ENCODE measurements at regions not wholly inside any gene's neighbourhood (a gene's known extent, or its start where the extent isn't known, plus 50 kb on each side); places are given as distances from the start of the nearest gene placed in this dataset.

DNA sequence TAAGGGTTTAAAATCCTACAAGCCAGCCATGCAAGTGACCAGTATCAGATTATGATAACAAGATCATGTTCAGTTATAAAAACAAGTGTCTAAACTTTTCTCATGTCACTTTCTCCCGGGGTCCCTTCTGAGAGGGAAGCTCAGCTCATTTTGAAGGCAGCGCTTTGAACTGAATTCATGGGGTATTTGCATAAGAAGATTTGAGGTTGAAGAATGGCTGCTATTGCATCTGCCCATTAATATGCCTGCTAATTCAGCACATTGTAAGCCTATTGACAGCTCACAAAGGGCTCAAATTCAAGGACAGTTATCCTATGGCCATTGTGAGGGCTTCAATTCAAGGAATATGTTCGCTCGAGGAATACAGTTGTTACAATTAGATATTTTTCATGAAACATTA, 290.2 kb upstream of the IRX3 start:
- Mint-ChIP-seq H3K27ac (ENCODE audit: unreplicated experiment) (no peak overlapping the region), H3K4me3 (ENCODE audit: low read depth, unreplicated experiment) (no peak overlapping the region), H3K4me1 (ENCODE audit: low read depth, unreplicated experiment) (no peaks in the 10 kb centered on the region), H3K36me3 (ENCODE audit: insufficient read depth, unreplicated experiment) (no peaks in the 10 kb centered on the region), H3K27me3 (ENCODE audit: unreplicated experiment) (peaks cover 16% of the 10 kb centered on the region), H3K9me3 (ENCODE audit: low read depth, unreplicated experiment) (peaks cover 3% of the 10 kb centered on the region)
- BruUV-seq (replicated peaks) = no TSS peak
- DNase-seq = no peak
- TF ChIP-seq, protein P1, sequence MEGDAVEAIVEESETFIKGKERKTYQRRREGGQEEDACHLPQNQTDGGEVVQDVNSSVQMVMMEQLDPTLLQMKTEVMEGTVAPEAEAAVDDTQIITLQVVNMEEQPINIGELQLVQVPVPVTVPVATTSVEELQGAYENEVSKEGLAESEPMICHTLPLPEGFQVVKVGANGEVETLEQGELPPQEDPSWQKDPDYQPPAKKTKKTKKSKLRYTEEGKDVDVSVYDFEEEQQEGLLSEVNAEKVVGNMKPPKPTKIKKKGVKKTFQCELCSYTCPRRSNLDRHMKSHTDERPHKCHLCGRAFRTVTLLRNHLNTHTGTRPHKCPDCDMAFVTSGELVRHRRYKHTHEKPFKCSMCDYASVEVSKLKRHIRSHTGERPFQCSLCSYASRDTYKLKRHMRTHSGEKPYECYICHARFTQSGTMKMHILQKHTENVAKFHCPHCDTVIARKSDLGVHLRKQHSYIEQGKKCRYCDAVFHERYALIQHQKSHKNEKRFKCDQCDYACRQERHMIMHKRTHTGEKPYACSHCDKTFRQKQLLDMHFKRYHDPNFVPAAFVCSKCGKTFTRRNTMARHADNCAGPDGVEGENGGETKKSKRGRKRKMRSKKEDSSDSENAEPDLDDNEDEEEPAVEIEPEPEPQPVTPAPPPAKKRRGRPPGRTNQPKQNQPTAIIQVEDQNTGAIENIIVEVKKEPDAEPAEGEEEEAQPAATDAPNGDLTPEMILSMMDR (IDR thresholded peaks at IDR 0.05; ENCODE audit: unreplicated experiment) = no peak
- CTCF ChIA-PET = no interaction called here
- intact Hi-C loops (cut with micrococcal nuclease; ENCODE audit: unreplicated experiment) = no loop called here

GRCh38 chr16:54568906-54569807, 282.6 kb upstream of the IRX3 start:
- Mint-ChIP-seq H3K4me3 (ENCODE audit: low read depth, unreplicated experiment) (no peak overlapping the region), H3K4me1 (ENCODE audit: low read depth, unreplicated experiment) (no peaks in the 10 kb centered on the region), H3K9me3 (ENCODE audit: low read depth, unreplicated experiment) (peaks cover 5% of the 10 kb centered on the region), H3K27ac (ENCODE audit: unreplicated experiment) (no peak overlapping the region), H3K27me3 (ENCODE audit: unreplicated experiment) (peaks cover 22% of the 10 kb centered on the region), H3K36me3 (ENCODE audit: insufficient read depth, unreplicated experiment) (no peaks in the 10 kb centered on the region)
- CTCF ChIA-PET = no interaction called here
- DNase-seq = no peak
- intact Hi-C loops (cut with micrococcal nuclease; ENCODE audit: unreplicated experiment) = no loop called here
- no TSS peak for BruUV-seq (replicated peaks)
- TF ChIP-seq, protein P1 (IDR thresholded peaks at IDR 0.05; ENCODE audit: unreplicated experiment) = no peak

GRCh38 chr16:54564841-54565240, 278.3 kb upstream of the IRX3 start:
- H3K27ac Mint-ChIP-seq (ENCODE audit: unreplicated experiment) = no peak overlapping the region
- no TSS peak for BruUV-seq (replicated peaks)
- TF ChIP-seq, protein P1 (IDR thresholded peaks at IDR 0.05; ENCODE audit: unreplicated experiment) = no peak
- no peak overlapping the region for H3K4me3 Mint-ChIP-seq (ENCODE audit: low read depth, unreplicated experiment)
- H3K27me3 Mint-ChIP-seq (ENCODE audit: unreplicated experiment) = peaks cover 22% of the 10 kb centered on the region
- H3K4me1 Mint-ChIP-seq (ENCODE audit: low read depth, unreplicated experiment) = no peaks in the 10 kb centered on the region
- CTCF ChIA-PET = no interaction called here
- intact Hi-C loops (cut with micrococcal nuclease; ENCODE audit: unreplicated experiment) = no loop called here
- no peaks in the 10 kb centered on the region for H3K36me3 Mint-ChIP-seq (ENCODE audit: insufficient read depth, unreplicated experiment)
- DNase-seq = no peak
- H3K9me3 Mint-ChIP-seq (ENCODE audit: low read depth, unreplicated experiment) = peaks cover 8% of the 10 kb centered on the region

- intact Hi-C loops (cut with micrococcal nuclease; ENCODE audit: unreplicated experiment) = no loop called here
- CTCF ChIA-PET = no interaction called here
Measured at GRCh38 chr16:54554581-54554980, 268.0 kb upstream of the IRX3 start.

More at GRCh38 chr16:54554581-54554980, 268.0 kb upstream of the IRX3 start:
- Mint-ChIP-seq H3K27ac (ENCODE audit: unreplicated experiment) (no peak overlapping the region), H3K27me3 (ENCODE audit: unreplicated experiment) (peaks cover 16% of the 10 kb centered on the region), H3K36me3 (ENCODE audit: insufficient read depth, unreplicated experiment) (no peaks in the 10 kb centered on the region), H3K4me1 (ENCODE audit: low read depth, unreplicated experiment) (no peaks in the 10 kb centered on the region), H3K9me3 (ENCODE audit: low read depth, unreplicated experiment) (no peaks in the 10 kb centered on the region), H3K4me3 (ENCODE audit: low read depth, unreplicated experiment) (no peak overlapping the region)
- TF ChIP-seq, protein P1 (IDR thresholded peaks at IDR 0.05; ENCODE audit: unreplicated experiment) = no peak
- no peak for DNase-seq
- no TSS peak for BruUV-seq (replicated peaks)
